Glutamatergic neuron (in vitro differentiated cells): ENCODE measurements at regions not wholly inside any gene's neighbourhood (a gene's known extent, or its start where the extent isn't known, plus 50 kb on each side); places are given as distances from the start of the nearest gene placed in this dataset.

Source experiments
- DNase-seq: peaks from one replicate; pipeline ENCODE4 v3.0.0; 2022
- H3K27ac Mint-ChIP-seq: one replicate; pipeline ENCODE4 v1.8.0; 2020; ENCODE audit warnings: mild to moderate bottlenecking, mixed read lengths, inconsistent platforms; ENCODE audit not compliant: unreplicated experiment
- H3K27me3 Mint-ChIP-seq: one replicate; pipeline ENCODE4 v1.8.0; 2020; ENCODE audit warnings: mild to moderate bottlenecking, moderate library complexity, mixed read lengths, inconsistent platforms; ENCODE audit not compliant: unreplicated experiment
- H3K36me3 Mint-ChIP-seq: one replicate; pipeline ENCODE4 v1.8.0; 2020; ENCODE audit warnings: mild to moderate bottlenecking, mixed read lengths, inconsistent platforms; ENCODE audit not compliant: unreplicated experiment
- H3K4me1 Mint-ChIP-seq: one replicate; pipeline ENCODE4 v1.8.0; 2020; ENCODE audit warnings: mild to moderate bottlenecking, low read depth, mixed read lengths, inconsistent platforms; ENCODE audit not compliant: unreplicated experiment
- H3K4me3 Mint-ChIP-seq: one replicate; pipeline ENCODE4 v1.8.0; 2020; ENCODE audit warnings: mild to moderate bottlenecking, mixed read lengths, inconsistent platforms; ENCODE audit not compliant: unreplicated experiment
- H3K9me3 Mint-ChIP-seq: one replicate; pipeline ENCODE4 v1.8.0; 2020; ENCODE audit warnings: mild to moderate bottlenecking, moderate library complexity, mixed read lengths, inconsistent platforms; ENCODE audit not compliant: unreplicated experiment
- TF ChIP-seq, protein P1 (sequence below): fragments of 200-600 bp; sonication (generic); IDR thresholded peaks from one replicate; pipeline ENCODE4 v1.5.0; 2021; ENCODE audit not compliant: partially characterized antibody, unreplicated experiment

DNA sequence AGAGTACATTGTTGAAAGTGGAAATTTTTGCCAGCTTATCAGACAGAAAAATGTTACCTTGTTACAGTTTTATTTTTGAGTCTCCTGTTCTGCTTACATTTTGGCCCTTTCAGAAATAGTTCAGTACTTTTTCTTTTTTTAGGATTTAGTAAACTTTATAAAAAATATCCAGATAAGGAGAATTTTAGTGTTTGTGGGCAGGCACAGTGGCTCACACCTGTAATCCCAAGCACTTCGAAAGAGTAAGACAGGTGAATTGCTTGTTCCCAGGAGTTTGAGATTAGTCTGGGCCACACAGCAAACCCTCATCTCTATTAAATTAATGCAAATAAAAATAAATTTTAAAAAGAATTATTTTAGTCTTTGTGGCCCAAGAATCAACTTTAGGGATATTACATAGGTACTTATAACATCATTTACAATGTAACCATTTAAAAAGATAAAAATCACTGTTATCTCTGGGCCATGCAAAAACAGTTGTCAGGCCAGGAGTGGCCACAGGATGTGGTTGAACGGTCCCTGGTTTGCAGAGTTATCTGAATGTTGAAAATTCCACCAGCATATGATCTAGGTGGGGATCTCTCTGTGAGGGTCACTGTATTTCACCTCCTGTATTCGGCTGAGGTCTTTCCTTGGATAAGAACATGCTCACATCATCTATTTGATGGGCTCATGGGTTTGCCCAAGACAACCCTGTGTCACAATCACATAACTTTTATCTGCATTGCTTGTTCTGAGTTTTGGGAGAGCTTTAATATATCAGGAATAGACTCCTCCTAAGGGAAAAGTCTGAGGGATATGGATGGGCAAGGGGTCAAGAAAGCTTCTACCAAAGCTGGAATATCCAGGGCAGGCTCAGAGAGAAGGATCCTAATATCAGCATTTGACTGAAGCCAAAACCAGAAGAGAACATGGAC lies 91.5 kb downstream of the GGTLC2 start:
- TF ChIP-seq, protein P1, sequence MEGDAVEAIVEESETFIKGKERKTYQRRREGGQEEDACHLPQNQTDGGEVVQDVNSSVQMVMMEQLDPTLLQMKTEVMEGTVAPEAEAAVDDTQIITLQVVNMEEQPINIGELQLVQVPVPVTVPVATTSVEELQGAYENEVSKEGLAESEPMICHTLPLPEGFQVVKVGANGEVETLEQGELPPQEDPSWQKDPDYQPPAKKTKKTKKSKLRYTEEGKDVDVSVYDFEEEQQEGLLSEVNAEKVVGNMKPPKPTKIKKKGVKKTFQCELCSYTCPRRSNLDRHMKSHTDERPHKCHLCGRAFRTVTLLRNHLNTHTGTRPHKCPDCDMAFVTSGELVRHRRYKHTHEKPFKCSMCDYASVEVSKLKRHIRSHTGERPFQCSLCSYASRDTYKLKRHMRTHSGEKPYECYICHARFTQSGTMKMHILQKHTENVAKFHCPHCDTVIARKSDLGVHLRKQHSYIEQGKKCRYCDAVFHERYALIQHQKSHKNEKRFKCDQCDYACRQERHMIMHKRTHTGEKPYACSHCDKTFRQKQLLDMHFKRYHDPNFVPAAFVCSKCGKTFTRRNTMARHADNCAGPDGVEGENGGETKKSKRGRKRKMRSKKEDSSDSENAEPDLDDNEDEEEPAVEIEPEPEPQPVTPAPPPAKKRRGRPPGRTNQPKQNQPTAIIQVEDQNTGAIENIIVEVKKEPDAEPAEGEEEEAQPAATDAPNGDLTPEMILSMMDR, result no peak
- Mint-ChIP-seq H3K4me1 (no peaks in the 10 kb centered on the region), H3K36me3 (peaks cover 4% of the 10 kb centered on the region), H3K9me3 (no peaks in the 10 kb centered on the region), H3K4me3 (no peak overlapping the region), H3K27me3 (peaks cover 13% of the 10 kb centered on the region), H3K27ac (no peak overlapping the region)
- no peak for DNase-seq

DNA sequence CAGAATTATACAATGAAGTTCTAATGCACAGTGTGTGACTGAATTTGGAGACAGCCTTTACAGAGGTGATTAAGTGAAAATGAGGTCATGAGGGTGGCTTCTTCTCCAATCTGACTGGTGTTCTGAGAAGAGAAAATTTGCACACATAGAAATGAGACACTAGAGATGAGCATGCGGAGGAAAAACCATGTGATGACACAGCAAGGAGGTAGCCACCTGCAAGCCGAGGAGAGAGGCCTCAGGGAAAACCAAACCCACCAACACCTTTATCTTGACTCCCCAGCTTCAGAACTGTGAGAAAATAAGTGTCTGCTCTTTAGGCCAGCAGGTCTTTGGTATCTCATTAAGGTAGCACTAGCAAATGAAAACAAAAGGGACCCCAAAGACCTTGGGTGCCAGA lies 93.2 kb downstream of the GGTLC2 start:
- Mint-ChIP-seq H3K27me3 (peaks cover 14% of the 10 kb centered on the region), H3K27ac (no peak overlapping the region), H3K4me3 (no peak overlapping the region), H3K4me1 (no peaks in the 10 kb centered on the region), H3K36me3 (peaks cover 4% of the 10 kb centered on the region), H3K9me3 (no peaks in the 10 kb centered on the region)
- TF ChIP-seq, protein P1, result no peak
- no peak for DNase-seq

DNA sequence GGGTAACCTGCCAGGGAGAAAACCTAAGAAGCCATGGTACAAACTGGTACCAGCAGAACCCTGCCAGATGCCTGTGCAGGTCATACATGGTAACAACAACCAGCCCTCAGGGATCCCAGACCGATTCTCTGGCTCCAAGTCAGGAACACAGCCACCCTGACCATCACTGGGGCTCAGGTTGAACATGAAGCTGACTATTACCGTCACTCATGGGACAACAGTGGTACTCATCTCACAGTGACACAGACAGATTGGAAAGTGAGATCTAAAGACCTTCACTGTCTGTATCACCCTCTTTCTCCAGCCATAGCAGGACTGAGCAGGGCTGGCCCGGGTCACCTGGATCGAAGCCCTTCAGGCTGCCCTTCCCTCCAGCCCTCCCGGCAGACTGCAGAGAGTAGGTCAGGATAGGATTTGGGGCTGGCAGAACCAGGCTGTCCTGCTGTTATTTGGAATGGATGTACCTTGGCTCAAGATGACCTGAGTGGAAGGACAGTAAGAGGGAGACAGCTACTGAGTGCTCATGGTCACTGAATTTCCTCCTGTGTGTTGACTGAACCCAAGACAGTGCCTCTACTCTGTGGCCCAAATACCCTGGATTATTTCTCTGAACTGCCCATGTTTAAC lies 94.7 kb downstream of the GGTLC2 start:
- peaks cover 14% of the 10 kb centered on the region for H3K27me3 Mint-ChIP-seq
- H3K4me3 Mint-ChIP-seq, result no peak overlapping the region
- TF ChIP-seq, protein P1, result no peak
- H3K4me1 Mint-ChIP-seq, result no peaks in the 10 kb centered on the region
- peaks cover 3% of the 10 kb centered on the region for H3K9me3 Mint-ChIP-seq
- peaks cover 4% of the 10 kb centered on the region for H3K36me3 Mint-ChIP-seq
- no peak for DNase-seq
- H3K27ac Mint-ChIP-seq, result no peak overlapping the region

DNA sequence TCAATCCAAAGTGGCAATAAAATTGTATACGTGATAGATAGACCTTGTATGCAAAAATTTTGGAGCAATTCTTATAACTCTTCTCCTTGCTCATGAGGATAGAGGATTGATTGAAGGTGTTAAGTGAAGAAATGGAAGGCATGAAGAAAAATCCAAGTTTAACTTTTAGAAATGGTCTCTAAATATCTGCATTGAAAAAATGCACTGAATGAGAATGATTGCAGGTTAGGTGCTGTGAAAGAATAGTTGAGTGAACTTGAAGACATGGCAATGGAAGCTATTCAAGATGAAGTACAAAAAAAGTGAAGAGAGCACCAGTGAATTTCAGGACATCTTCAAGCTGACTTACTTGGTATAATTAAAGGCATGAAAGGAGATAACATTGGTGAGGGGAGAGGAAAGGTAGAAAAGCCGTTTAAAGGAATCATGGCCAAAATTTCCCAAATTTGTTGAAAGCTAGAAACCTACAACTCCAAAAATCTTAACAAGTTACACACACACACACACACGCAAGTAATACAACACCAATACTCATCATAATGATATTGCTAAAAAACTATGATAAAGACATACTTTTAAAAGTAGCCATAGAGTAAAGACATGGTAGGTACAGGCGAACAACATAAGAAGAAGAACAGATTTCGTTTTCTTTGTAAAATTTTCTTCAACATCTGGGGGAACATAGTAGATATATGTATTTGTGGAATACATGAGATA lies 96.3 kb downstream of the GGTLC2 start:
- DNase-seq, result no peak
- no peaks in the 10 kb centered on the region for H3K4me1 Mint-ChIP-seq
- H3K4me3 Mint-ChIP-seq, result no peak overlapping the region
- H3K27ac Mint-ChIP-seq, result no peak overlapping the region
- peaks cover 14% of the 10 kb centered on the region for H3K27me3 Mint-ChIP-seq
- peaks cover 4% of the 10 kb centered on the region for H3K36me3 Mint-ChIP-seq
- H3K9me3 Mint-ChIP-seq, result peaks cover 5% of the 10 kb centered on the region
- TF ChIP-seq, protein P1, result no peak
